NT2/D1 (cell line): ENCODE measurements at regions not wholly inside any gene's neighbourhood (a gene's known extent, or its start where the extent isn't known, plus 50 kb on each side); places are given as distances from the start of the nearest gene placed in this dataset.

Experiments used
- YY1 ChIP-seq: IDR thresholded peaks from 2 replicates; pipeline ENCODE4 v1.6.1; 2011; ENCODE audit not compliant: insufficient read length, insufficient read depth
- ZNF274 ChIP-seq: IDR thresholded peaks from 2 replicates; pipeline ENCODE4 v1.6.1; 2011; ENCODE audit warnings: mild to moderate bottlenecking, low read depth, low read length

DNA sequence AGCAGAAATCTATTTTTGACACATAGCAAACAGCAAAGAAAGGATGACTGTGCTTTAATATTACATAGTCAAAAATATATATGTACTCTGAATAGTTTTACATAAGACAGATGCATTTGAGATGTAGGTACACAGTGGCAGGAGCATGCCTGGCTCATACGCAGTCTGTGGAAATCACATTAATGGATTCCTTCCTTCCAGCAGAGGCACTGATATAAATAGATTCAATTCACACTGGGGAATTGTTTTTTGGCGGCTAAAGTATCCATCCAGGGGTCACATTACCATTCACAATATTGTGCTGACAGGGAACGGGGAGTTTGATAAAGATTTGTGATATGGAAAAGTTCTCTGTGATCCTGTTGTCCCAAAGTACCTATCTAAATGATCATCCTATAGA, 72.5 kb upstream of the AGR3 start:
- no peak for TF ChIP-seq YY1
- TF ChIP-seq ZNF274 = no peak
